HG03575 (cell line): ENCODE measurements at regions not wholly inside any gene's neighbourhood (a gene's known extent, or its start where the extent isn't known, plus 50 kb on each side); places are given as distances from the start of the nearest gene placed in this dataset.

Experiments
- ATAC-seq: cut with Tn5 transposase; IDR thresholded peaks from one replicate; pipeline ENCODE4 v1.9.1; 2021; ENCODE audit not compliant: unreplicated experiment, insufficient number of reproducible peaks, low FRiP score; ENCODE audit errors: extremely low read depth

DNA sequence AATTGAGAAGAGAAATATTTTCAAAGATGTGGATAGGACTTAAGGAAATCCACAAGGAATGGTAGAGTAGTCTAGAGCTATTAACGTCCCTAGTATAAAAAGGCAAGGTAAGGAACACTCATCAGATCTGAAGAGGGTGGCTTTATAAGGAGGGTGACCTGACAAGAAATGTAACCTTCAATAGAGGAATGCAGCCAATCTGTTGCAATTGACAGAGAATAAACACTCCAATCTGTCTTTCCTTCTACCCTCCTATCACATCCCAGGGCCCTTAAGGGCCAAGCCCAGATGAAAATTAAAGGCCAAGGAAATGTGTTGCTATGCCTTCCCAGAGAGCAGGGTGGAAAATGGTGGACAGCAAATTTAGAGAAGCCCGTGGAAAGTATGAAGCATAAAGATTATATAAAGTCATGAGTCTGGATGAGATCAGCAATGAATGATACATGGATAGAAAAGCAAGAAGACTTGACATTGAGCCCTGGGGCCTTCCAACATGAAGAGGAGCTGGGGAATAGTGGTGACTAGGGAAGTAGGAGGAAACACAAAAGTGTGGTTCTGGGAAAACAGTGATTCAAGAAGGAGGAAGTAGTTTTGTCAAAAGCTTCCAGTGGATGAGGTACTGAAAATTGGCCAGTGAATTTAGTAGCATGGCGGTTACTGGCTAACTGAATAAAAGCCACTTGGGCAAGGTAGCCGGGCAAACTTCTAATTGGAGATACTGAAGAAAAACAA lies 270.6 kb upstream of the TANK start:
- ATAC-seq = no peak

DNA sequence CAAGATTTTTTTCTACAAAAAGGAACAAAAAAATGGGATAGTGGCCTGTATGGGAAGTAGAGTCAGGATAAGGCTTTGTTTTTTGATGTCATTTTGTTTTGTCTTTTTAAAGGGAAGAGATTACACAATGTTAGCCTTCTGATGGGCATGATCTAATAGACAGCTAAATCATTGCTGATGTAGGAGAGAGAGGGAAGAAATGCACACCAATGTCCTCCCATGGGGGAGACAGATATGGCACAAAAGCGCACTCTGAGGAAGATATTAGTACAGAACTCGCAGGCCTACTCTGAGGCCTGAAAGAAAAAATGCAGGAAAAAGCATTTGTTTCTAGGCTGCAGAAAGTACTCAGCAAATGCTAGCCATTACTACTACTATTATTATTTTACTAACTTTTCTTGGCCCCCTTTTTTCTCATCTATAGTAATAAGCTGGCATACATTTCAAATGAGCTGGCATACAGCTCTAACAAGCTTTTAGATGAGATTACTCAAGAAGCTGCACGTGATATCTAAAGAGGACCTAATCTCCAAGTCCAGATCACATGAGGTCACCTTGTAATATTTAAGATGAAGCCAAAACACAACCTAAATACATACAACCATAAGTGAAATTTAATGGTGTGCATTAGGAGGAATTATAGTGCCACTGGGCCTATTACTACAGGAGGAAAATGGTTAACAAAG lies 269.4 kb upstream of the TANK start:
- ATAC-seq = no peak

DNA sequence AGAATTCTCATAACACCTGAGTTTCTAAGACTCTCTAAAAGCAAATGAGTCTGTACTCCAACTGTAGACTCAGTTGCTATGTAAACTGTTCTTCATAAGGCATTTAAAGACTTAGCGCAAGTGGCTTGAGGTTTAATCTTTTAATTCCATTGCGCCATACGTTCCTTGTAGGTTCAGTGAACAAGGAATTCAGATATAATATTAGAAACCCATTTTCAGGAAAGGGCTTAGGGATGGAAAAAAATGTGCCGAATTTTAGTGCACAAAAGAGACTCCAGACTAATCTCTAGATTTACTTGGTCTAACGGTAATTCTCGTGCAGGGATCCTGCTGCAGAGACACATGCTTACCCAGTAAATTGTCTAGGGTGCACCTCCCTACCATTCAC lies 268.9 kb upstream of the TANK start:
- ATAC-seq = no peak

DNA sequence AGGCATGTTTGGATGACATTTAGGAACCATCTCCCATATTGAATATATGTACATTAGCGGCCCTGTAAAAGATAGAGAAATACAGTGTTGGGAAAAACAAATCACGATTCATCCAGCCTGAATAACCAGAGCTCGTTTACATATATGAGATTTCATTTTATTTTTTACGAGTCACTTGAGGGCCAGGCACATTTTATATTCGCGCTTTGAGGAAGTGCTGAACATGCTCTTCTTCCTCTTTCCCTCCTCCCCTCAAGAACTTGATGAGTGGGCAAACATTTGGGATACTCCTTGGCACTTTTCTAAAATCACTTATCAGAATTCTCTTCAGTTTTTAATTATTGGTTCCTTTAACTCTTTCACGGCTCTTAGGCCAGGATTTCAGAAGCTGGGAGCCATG lies 268.0 kb upstream of the TANK start:
- no peak for ATAC-seq

DNA sequence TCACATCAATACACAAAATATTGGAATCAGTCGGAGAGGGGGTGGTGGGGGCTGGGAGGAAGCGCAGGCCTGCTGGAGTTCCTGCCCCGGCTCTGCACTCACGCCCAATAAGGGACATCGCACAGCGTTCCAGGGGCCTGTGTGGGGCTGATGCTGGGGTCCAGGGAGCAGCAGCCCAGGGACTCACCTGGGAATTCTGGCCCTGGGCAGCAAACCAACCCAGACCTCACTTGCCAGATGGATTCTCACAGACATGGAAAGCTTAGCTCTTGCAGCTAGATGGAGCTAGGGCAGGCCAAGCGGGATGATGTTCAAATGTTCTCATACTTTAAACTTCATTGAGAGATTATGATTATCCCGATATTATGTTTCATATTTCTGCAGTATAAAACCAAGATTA lies 266.6 kb upstream of the TANK start:
- no peak for ATAC-seq

DNA sequence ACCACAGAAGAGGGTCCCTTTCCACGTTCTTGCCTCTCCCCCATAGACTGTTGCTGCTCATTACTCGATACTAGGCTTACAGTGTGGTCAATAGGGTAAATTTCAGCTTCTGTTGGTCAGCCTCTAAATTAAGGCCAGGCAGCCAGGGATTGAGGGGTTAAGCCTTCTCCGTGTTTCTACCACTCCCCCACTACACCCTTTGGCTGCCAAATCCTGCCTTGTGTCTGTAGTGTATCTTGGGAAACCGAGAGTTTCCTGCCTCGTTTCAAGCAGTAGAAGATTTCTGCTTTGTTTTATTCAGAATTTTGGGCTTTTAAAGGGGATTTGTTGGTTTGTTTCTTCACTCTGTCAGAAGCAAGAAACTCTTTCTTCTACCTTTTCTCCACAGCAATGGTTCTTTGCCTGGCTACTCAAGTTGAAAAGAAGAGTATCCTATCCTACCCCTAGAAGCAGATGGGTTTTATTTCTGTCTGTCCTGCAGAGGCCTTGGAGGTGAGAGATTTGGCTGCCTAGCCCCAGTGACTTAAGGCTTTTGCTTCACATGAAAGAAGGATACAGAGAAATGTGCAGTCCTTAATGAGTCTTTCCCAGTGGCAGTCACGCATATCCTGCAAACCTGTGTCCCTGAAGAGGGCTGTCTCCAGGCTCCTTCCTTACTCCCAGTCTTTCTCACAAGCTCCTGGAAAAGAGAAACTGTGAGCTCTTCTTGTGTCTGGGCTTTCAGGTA lies 261.5 kb upstream of the TANK start:
- ATAC-seq = no peak

DNA sequence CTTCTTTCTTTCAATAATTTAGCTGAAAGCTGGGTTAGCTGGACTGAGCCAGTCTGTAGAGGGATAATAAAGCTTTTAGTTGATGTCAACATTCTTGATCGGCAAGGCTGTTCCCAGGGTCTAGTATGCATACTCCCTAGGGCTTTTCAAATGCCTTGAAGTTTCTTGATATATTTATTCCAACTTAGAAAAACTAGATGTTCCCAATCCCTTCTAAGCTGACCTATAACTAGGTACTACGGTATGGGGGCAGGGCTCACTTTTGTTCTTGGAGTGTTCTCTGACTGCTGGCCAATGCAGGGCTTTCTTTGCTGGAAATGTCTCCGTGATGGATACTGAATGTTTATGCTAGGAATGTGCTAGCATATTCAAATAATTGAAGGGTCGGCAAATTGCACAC lies 258.6 kb upstream of the TANK start:
- no peak for ATAC-seq

DNA sequence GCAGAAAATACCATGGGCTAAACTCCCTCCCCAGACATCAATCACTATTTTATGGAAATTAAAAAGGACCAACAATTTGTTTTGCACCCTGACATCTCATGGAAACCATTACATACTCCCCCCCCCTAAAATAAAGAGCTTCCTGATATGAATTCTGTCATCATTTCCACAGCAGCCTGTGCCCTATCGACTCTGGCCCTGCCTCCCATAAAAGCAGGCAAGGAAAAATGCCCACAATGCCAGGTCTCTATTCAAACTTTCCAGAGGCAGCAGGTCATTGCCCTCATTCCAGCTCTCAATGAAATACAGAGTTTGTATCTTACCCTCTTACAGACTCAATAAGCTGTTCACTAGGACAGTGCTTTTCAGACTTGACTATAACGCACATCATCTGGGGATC lies 254.4 kb upstream of the TANK start:
- ATAC-seq = no peak

DNA sequence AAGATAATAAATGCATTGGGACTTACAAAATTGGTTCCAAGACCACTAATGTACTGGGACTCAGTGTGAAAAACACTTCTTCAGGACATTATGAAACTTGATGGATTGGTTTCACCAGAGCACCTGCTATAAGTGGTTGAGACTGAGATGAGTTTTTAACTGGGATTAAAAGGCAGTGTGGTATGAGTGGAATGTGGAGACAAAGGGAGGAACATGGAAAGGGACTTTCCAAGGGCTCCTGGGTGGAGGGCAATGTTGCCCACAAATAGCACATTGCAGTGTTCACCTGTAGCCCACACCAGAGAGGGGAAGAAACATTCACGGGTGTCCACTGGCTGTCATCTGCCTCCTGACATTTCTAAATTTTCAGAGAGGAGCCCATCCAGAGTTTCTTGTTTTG lies 253.3 kb upstream of the TANK start:
- no peak for ATAC-seq

DNA sequence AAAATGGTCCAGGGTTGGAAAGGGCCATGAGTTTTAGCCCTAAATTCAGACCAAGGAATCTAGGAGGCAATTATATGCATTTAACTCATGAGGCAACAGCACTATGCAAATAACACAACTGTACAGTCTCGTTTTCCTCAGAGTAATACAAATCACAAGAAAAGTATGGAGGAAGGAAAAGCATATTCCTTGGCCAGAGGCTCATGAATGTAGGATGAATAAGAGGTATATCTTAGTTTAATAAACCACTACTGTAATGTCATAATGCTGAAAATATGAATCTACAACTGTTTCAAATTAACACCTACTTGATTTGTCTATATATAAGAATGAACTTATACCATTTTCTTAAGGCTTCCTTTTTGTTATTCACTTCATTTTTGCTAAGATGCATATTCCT lies 252.5 kb upstream of the TANK start:
- no peak for ATAC-seq

DNA sequence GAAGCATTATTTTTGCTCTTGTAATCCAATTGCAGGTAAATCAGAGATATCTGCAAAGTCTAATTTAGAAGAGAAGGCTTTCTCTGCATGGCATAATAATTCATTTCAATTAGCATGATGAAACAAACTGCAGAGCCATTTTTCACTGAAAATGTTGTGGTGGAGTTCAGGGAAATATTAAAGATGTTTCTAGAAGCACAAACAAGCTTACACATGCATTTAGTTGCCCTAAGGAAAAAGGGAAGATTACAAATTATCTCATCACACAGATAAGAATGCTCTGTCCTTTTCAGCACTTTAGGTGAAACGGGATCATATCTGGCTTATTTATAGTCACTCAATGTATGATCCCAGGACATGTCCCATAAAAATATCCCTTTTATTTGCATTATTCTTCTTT lies 252.1 kb upstream of the TANK start:
- ATAC-seq = no peak

DNA sequence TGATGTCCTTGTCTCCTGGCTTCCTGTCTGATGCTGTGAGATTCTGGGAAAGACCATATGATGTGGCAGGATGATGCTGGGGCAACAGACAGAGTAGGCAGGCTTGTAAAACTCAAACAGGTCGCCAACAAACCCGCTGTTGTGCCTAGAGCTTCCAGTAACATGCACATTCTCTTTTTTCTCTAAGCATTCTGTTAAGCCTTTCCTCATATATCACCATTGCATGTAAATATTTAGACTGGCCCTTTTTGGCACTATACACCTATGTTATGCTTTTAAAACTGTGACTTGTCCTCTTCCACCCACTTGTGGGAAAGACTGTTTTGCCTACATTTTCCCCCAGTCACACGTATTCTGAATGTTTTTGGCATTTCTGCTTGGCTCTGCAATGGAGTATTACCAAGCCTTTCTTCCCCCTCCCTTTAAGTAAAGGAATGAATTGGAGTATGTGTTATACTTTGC lies 250.4 kb upstream of the TANK start:
- ATAC-seq = no peak

DNA sequence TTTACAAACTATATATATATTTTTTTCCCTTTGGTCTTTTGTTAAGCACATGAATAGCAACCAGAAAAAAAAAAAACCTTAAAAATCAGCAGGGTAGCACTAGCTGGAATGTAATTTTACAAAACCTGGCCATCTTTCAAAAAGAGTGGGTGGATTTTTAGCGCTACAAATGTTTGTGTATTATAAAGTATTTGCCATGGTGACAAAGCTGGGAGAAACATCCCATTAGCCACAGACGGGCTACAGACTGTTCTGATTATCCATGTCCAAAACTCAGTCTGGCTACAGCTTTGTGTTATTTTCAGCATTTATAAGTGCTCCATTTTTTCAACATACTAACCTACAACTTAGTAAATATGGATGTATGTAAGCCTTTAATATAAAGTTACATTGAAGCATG lies 249.5 kb upstream of the TANK start:
- no peak for ATAC-seq

DNA sequence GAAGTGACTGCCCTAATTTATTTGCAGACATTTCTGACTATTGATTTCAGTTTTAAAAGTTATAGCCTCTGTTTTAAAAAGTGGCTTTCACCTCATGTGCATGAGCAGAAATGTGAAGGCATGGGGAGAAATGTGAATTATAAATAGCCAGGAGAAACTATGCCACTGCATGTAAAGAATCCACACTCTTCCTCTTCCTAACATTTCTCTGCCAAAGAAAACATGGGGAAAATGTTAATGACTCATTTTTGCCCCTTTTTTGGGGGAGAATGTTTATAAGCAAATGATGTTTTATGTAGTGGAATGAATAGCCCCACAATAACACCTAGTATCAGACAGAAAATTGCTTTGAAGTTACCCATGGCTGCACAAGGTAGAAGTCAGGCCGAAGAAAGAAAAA lies 249.0 kb upstream of the TANK start:
- ATAC-seq = no peak

DNA sequence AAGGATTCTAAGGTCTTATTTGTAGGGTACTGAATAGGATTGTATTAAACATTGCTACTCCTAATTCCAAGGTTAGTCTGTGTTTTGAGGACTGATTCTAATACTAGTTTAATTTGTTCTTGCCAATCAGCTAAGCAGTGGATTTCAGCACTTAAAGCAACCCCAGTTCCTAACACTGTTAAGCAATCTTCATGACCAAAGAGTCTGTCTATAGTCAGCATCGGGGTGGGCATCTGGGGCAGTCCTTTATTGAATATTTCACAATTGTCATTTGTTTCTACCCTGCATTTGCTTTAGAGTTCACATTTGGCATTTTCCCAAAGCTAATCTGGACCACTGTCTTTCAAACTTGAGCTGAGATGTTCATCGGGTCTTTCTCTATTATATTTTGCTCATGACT lies 248.0 kb upstream of the TANK start:
- ATAC-seq = no peak

DNA sequence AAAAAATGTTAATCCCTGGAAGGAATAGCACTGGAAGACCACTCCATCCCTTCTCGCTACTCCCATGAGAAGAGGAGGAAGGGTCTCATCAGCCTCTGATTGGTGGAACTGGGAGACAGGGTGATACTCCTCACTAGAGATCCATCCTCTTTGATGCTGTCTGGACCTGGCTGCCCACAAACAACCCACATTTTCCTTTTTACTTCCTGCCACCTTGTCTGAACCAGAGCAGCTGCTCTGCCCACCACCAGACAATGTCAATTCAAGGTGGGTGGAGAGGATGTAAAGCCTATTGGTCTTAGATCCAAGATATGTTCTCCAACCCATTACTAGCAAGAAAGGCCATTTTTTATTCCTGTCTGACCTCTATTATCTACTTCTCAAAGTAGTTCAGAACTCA lies 246.9 kb upstream of the TANK start:
- ATAC-seq = no peak

DNA sequence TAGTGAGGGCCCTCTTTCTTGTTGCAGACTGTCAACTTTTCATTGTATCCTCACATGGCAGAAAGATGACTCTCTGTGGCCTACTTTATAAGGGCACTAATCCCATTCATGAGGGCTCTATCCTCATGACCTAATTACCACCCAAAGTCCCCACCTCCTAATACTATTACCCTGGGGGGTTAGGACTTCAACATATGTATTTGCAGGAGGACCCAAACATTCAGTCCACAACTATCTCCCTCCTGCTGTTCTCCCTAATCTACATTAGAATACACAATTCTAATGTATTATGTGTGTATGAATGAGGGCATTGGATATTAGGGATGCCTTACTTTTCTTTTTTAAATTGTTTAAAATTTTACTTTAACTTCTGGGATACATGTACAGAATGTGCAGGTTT lies 246.0 kb upstream of the TANK start:
- no peak for ATAC-seq

DNA sequence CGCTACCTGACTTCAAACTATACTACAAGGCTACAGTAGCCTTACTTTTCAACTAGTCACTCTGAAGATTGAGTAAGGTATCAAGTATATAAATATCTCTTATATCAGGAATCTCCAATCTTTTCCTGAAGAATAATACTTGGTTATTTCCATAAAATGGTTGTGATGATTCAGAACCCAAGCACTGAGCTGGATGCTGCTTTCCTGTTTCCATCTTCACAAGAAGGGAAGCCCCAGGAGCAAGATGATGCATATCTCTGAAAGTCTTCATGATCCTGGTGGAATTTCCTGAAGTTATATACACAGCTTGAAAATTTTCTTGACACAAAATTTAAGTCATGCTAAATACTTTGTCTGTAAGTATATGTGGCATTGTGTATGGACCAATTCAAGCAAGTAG lies 243.9 kb upstream of the TANK start:
- no peak for ATAC-seq

DNA sequence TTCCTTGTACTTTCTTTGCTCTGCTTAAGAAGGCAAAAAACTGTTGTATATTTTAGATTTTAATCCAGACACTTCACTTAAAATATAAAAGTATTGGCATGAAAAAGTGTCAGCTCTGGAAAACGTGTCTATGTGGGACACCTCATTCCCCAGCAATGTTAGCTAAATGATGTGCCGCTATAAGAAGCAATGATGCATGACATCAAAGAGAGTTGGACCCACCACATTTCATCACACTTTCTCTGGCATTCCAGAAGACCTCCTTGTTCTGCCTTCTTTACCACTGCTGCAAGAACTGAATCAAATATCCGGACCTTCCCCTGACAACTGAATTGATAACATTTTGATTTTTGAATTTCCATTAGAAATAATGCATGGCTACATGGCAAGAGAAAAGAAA lies 242.4 kb upstream of the TANK start:
- ATAC-seq = no peak

DNA sequence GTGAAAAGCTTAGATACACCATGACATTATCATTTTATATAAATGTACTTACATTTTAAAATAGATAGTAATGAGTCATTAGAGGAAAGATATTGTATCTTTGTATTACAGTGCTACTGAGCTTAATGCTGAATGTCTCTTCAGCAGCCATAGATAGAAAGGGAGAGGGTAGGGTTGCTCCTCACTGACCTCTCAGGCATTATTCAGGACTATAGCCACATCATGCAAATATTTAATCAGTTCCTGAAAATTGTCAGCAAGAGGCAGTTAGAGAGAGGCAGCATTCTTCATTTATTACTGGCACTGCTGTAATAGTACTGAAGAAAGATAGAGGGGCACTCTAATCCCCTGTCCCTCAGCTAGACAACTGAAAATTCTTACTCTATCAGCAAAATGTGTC lies 242.0 kb upstream of the TANK start:
- no peak for ATAC-seq
